HG03457 (cell line): ENCODE measurements at regions not wholly inside any gene's neighbourhood (a gene's known extent, or its start where the extent isn't known, plus 50 kb on each side); places are given as distances from the start of the nearest gene placed in this dataset.

ENCODE experiments used
- ATAC-seq: cut with Tn5 transposase; IDR thresholded peaks from one replicate; pipeline ENCODE4 v1.9.1; 2021; ENCODE audit warnings: moderate number of reproducible peaks; ENCODE audit not compliant: unreplicated experiment

GRCh38 chr20:57928181-57928967, 218.6 kb upstream of the PMEPA1 start:
- ATAC-seq: no peak

- no peak for ATAC-seq
Measured at GRCh38 chr20:57927376-57927775, 217.6 kb upstream of the PMEPA1 start.

- no peak for ATAC-seq
Measured at GRCh38 chr20:57922706-57923105, 212.9 kb upstream of the PMEPA1 start.

GRCh38 chr20:57922083-57922482, 212.3 kb upstream of the PMEPA1 start:
- no peak for ATAC-seq

DNA sequence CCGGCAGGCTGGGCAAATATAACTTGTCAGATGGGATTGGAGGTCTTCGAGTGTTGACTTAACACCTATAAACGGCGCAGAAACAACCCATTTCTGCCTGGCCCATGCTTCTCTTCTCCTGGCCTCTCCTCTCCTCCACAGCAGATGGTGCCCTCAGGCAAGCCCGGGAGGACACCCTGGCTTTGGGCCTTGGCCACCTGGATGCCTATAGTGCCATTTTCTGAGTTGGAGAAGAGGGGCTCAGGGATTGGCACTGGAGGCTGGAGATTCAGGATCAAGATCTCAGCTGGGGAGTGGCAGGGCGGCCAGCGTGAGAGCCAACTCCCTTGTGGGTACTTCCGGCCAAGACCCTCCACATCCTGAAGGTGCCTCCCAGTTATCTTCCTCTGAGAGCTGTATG, 211.9 kb upstream of the PMEPA1 start:
- no peak for ATAC-seq

DNA sequence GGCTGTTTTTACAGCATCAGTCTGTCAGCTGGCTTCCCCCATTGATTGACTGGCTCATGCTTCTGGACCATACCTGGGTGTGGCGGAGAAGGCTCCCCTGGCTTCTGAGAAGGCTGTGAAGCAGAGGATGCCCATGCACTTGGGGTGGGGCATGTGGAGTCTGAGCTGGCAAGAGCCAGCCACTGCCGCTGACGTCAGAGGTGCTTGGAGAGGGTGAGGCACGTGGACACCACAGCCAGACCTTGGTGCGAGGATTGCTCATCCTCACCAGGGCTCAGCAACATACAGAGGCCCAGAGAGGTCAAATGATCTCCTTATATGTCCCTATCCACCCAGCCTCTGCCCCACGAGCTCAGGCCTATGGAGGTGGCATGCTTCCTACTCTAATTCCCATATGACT, 211.2 kb upstream of the PMEPA1 start:
- no peak for ATAC-seq

DNA sequence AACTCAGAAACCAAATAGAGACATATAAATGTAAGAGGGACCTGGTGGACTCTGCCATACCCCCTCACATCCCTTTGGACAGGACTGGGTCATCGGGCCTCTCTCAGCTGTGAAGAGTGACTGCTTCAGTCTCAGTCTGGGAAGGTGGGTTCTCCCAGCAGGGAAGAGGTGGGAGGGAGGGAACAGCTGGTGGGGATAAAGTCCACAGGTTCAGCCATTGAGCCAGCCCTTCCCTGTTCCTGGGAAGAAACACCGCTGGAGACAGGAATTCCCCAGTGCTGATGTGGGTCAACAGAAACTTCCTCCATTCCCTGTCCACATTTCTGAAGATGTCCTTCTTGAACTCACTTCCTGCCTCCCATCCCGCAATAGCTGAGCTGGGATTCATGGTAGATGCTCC, 209.2 kb upstream of the PMEPA1 start:
- no peak for ATAC-seq

- ATAC-seq: no peak
Measured at GRCh38 chr20:57918551-57918950, 208.7 kb upstream of the PMEPA1 start.

GRCh38 chr20:57914205-57914604, 204.4 kb upstream of the PMEPA1 start:
- no peak for ATAC-seq

DNA sequence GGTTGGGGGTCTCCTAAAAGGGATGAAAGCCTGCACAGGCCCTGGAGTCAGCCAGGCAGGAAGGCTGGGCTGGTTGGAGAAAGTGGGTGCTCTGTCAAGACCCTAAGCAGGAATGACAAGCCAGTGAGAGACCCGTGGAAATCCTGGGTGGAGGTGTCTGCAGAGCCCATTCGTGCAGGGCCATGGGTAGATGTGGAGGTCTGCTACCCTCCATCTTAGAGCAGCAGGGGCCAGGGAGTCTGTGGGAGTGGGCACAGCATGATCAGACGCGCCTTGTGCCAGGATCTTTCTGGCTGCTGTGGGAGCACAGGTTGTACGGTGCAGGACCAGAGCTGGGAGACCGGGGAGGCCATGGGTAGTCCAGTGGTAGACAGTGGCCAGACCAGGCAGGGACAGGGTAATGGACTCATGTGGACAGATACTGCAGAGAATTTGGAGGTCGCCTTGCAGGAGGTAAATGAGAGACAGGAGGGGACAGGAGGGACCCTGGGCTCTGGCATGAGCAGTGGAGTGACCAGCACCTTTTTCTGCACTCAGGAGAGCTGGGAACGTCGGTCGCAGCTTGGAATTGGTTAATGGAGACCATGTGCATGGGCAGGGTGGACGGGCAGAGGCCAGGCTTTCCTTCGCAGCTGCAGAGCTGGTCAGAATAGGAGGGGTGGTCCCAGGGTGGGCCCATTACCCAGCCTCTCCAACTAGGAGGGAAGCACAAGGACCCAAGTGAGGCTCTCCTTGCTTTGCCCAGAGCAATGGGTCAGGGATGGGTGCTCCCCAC, 203.5 kb upstream of the PMEPA1 start:
- no peak for ATAC-seq

- ATAC-seq: no peak
Measured at GRCh38 chr20:57912227-57912582, 202.4 kb upstream of the PMEPA1 start.

DNA sequence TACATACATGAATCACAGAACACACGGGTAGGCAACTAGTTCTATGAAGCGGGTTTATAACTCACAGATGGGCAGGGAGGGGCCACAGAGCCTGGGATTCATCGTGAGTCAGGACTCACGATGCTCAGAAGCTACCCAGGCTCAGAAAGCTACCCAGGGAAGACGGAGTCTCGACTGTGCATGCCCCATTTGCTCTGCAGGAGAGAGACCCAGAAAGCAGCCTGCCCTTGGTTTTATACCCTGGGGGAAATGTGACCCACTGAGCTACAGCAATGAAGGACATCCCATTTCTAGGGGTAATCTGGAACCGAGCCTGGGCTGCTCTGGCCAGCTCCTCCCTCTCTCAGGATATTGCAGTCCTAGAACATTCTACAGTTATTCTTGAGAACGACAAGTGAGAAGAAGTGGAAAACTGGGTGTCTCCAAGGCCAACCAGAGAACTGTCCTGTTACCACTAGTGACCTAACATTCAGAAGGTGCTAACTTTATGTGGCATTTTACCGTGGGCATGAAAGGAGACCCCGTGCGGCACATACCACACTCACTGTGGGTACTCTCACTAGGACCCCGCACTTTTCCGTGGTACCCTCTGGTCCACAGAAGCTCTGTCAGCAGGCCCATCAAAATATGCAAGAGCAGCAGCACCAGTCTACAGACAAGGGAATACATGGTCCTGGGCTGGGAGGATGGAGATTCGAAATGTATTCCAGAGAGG, 201.9 kb upstream of the PMEPA1 start:
- ATAC-seq: no peak

DNA sequence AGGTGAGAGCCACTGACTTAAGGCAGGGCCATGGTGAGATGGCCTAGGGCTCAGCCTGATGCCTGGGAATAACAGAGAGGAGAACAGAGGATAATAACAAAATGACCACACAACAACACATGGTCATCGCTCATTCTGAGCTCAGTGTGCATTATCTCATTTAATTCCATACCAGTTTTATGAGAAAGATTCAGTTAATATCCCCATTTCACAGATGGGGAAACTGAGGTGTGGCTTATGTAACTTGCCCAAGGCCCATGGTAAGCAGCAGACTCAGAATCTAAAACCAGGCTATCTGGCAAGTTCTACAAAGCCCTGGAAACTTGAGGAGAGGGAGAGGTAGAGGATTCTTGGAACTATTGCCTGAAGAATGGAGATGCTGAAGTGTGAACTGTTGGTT, 200.9 kb upstream of the PMEPA1 start:
- no peak for ATAC-seq

DNA sequence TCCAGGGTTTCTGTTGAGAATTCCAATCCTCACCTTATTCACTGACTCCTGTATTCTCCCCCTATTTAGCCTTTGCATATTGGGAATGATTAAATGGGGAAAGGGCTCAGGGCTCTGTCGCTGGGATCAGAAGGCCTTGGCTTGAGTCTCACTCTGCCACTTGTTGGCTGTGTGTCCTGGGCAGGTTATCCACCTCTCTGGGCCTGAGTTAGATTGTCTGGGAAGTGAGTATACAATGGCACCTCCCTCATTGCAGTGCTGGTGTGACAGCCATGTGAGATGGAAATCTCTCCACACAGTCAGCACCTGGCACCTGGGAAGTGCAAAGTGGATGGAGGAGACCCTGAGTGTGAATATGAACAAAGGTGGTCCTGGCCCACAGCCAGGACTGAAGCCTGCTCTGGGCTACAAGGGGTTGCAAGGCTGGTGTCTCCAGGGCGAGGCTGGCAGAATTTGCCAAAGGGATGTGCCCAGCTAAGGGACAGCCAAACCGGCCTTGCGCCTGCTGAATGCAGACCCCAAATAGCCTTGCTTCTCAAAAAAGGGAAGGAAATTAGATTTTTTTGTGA, 200.0 kb upstream of the PMEPA1 start:
- no peak for ATAC-seq

DNA sequence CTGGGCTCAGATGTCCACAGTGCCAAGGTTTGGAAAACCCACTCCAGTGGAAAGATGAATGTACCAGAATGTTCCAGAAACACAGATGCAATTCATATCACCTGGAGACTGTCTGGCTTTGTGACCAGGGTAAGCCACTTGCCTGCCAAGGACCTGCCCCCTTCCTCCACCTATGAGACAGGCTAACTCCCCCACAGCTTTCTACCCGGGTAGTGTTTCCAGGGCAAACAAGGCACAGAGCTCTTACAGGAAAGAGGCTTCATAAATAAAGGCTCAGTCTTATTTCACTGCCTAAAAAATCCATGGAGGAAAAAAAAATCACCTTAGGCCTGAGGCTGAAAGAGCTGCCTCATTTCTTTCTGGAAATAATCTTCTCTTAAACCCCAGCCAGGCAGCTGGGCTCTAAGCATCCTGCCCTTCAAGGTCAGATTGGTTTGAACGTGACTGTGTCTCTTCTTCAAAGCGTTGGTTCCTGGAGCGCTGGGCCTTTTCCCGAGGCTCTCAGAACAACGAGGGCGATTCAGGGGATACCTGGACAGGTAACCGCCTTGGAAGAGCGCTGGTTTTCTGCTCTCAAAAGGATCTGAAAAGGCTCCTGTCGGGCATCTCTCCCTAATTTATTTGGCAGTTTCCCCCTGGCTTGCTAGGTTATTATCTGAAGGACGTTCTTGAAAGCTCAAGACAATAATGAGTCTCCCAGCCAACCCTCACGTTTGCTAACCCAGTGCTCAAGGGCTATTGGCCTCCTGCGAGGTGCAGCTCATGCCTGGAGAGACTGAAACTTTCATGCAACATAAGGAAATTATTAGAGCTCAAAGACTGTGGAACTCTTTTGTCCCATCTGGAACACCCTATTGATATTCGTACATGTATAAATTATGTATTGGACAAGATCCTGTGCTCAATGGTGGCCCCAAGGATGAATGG, 199.2 kb upstream of the PMEPA1 start:
- no peak for ATAC-seq

GRCh38 chr20:57908226-57908625, 198.4 kb upstream of the PMEPA1 start:
- ATAC-seq: no peak

- ATAC-seq: no peak
Measured at GRCh38 chr20:57907131-57908000, 197.6 kb upstream of the PMEPA1 start.

DNA sequence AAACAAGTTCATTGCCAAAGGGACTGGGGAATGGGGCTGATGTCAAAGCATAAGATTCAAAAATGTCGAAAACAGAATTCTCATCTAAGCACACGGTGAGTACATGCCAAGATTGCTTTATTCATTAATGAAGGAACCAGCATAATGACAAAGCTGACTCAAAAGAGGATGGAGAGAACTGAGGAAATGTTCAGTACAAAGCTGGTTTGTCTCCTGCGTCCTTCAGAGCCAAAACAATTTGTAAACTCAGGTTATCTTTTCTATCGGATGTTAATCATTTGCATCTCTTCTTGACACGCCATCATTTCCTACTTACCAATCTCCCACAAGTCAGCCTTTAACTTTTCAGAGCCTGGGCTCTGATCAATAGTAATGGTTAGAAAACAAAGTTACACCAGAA, 195.6 kb upstream of the PMEPA1 start:
- no peak for ATAC-seq

DNA sequence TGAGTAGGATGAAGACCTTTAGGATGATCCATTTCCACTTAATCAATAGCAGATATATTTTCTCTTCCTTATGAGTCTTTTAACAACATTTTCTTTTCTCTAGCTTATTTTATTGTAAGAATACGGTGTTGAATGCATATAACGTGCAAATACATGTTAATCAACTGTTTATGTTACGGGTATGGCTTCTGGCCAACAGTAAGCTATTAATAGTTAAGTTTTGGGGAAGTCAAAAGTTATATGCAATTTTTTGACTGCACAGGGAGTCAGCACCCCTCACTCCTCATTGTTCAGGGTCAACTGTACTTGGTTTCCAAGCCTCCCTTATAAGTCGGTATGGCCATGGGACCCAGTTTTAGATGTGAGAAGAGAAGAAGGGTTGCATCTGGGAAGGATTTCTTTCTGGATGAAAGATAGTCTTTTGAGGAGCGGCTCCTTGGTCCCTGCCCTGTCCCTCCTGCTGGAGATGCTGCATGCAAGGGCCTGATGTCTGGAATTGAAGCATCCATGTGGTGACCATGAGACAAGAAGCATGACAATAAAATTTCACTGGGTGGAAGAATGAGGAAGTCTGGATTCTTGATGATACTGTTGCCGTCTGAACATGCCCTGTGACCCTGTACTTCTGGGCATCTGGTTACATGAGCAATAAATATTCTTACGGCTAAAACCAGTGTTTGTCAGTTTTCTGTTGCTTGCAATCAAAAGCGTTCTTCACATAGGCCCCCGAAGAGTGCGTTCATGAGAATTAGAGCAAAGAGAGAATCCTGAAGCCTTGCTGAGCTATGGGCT, 194.7 kb upstream of the PMEPA1 start:
- no peak for ATAC-seq
